Endothelial cell (in vitro differentiated cells): ENCODE measurements at regions not wholly inside any gene's neighbourhood (a gene's known extent, or its start where the extent isn't known, plus 50 kb on each side); places are given as distances from the start of the nearest gene placed in this dataset.

Experiments used
- DNase-seq: peaks from one replicate; pipeline ENCODE4 v3.0.0; 2021; ENCODE audit warnings: low spot score
- H3K27ac Mint-ChIP-seq: one replicate; pipeline ENCODE4 v1.8.0; 2021; ENCODE audit warnings: mixed read lengths, inconsistent platforms; ENCODE audit not compliant: unreplicated experiment
- H3K27me3 Mint-ChIP-seq: one replicate; pipeline ENCODE4 v1.8.0; 2021; ENCODE audit warnings: mild to moderate bottlenecking, moderate library complexity, mixed read lengths, inconsistent platforms; ENCODE audit not compliant: unreplicated experiment
- H3K36me3 Mint-ChIP-seq: one replicate; pipeline ENCODE4 v1.8.0; 2021; ENCODE audit warnings: mild to moderate bottlenecking, low read depth, mixed read lengths, inconsistent platforms; ENCODE audit not compliant: unreplicated experiment
- H3K4me1 Mint-ChIP-seq: one replicate; pipeline ENCODE4 v1.8.0; 2021; ENCODE audit warnings: mild to moderate bottlenecking, mixed read lengths, inconsistent platforms; ENCODE audit not compliant: unreplicated experiment
- H3K4me3 Mint-ChIP-seq: one replicate; pipeline ENCODE4 v1.8.0; 2021; ENCODE audit warnings: mild to moderate bottlenecking, mixed read lengths, inconsistent platforms; ENCODE audit not compliant: unreplicated experiment
- H3K9me3 Mint-ChIP-seq: one replicate; pipeline ENCODE4 v1.8.0; 2021; ENCODE audit warnings: mixed read lengths, inconsistent platforms; ENCODE audit not compliant: unreplicated experiment
- TF ChIP-seq, protein P1 (sequence below): fragments of 200-600 bp; sonication (generic); IDR thresholded peaks from one replicate; pipeline ENCODE4 v1.5.0; 2021; ENCODE audit warnings: antibody characterized with exemption; ENCODE audit not compliant: unreplicated experiment

DNA sequence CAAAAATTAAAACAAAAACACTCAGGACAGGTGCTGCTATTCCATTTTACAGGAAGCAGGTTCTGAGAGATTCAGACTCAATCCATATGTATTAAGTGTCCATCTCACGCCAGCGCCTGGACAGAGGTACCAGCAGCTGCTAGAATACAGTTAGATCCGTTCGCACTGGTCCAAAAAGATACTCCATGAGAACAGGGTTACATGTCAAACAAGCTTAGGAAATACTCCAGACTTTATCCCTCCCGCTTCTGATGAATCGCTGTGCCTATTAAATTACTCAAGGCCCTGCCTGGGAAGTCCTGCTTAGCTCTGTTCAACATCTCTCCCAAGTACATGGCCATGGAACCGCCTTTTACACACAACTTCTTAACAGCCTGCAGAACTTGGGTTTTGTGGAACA is 50.2 kb upstream of the SLC35C1 start:
- Mint-ChIP-seq H3K36me3 (no peaks in the 10 kb centered on the region), H3K27ac (no peak overlapping the region), H3K4me1 (peaks cover 6% of the 10 kb centered on the region), H3K27me3 (peaks cover 4% of the 10 kb centered on the region), H3K9me3 (no peaks in the 10 kb centered on the region), H3K4me3 (no peak overlapping the region)
- no peak for DNase-seq
- TF ChIP-seq, protein P1, sequence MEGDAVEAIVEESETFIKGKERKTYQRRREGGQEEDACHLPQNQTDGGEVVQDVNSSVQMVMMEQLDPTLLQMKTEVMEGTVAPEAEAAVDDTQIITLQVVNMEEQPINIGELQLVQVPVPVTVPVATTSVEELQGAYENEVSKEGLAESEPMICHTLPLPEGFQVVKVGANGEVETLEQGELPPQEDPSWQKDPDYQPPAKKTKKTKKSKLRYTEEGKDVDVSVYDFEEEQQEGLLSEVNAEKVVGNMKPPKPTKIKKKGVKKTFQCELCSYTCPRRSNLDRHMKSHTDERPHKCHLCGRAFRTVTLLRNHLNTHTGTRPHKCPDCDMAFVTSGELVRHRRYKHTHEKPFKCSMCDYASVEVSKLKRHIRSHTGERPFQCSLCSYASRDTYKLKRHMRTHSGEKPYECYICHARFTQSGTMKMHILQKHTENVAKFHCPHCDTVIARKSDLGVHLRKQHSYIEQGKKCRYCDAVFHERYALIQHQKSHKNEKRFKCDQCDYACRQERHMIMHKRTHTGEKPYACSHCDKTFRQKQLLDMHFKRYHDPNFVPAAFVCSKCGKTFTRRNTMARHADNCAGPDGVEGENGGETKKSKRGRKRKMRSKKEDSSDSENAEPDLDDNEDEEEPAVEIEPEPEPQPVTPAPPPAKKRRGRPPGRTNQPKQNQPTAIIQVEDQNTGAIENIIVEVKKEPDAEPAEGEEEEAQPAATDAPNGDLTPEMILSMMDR = no peak

DNA sequence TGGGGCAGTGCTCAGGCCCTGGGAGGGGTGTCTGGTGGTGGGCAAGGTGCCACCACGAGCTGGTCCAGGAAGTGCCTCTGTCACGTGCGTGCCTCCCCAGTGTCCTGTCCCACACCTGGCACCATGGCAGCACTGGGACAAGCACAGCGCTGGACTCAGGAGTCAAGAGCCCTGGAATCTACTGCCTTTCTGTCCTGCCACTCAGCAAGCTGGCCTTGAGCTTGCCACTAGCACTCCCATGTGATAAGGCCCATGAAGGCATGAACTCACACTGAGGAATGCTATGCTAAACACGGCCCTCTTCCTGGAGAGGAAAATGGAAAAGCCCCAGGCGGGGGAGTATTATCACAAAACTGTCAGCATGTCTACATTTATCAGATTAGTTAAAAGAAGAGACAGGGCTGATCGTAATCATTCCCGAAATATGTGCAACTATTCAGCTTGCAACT is 50.7 kb upstream of the SLC35C1 start:
- Mint-ChIP-seq H3K36me3 (no peaks in the 10 kb centered on the region), H3K27ac (no peak overlapping the region)

DNA sequence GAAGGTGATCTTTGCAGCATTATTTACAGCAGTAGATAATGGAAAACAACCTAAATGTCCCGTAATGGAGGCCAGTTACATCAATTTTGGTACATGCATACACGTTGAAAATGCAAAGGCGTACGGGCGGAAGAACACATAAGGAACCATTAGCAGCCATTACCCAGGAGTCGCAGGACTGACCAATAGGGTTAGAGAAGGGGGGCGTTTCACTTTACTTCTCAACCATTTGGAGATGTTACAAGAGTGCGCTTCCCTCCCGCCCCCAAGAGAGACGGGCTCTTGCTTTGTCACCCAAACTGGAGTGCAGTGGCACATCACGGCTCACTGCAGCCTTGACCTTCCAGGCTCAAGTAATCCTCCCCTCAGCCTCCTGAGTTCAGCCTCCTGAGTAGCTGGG is 52.8 kb upstream of the SLC35C1 start:
- TF ChIP-seq, protein P1 = no peak
- Mint-ChIP-seq H3K36me3 (no peaks in the 10 kb centered on the region), H3K4me3 (no peak overlapping the region), H3K9me3 (no peaks in the 10 kb centered on the region), H3K27me3 (peaks cover 3% of the 10 kb centered on the region), H3K27ac (no peak overlapping the region), H3K4me1 (peaks cover 6% of the 10 kb centered on the region)
- no peak for DNase-seq

More for the DNA sequence above, 50.7 kb upstream of the SLC35C1 start:
- no peaks in the 10 kb centered on the region for H3K9me3 Mint-ChIP-seq
- no peak for DNase-seq
- no peak overlapping the region for H3K4me3 Mint-ChIP-seq
- TF ChIP-seq, protein P1 = no peak
- peaks cover 4% of the 10 kb centered on the region for H3K27me3 Mint-ChIP-seq
- peaks cover 6% of the 10 kb centered on the region for H3K4me1 Mint-ChIP-seq

DNA sequence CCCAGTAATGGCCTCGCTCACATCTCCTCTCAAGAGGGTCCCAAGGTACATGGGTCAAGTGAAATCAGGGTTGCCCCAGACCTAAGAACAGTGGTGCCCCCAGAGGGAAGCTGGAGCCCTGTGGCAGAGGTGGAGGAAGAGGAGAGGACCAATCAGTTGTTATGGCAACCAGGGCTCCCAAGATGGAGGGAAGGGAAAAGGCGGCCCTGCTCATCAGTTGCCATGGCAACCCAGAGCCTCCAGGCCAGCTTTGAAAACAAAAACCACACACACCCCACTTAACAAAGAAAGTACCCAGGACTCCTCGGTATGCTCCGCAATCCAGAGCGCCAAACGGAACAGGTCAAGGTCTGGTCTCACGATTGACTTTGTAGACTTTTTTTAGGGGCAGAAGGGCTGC is 53.5 kb upstream of the SLC35C1 start:
- Mint-ChIP-seq H3K4me3 (no peak overlapping the region), H3K27me3 (peaks cover 5% of the 10 kb centered on the region), H3K9me3 (no peaks in the 10 kb centered on the region), H3K36me3 (no peaks in the 10 kb centered on the region), H3K27ac (no peak overlapping the region), H3K4me1 (peaks cover 5% of the 10 kb centered on the region)
- TF ChIP-seq, protein P1 = no peak
- no peak for DNase-seq

DNA sequence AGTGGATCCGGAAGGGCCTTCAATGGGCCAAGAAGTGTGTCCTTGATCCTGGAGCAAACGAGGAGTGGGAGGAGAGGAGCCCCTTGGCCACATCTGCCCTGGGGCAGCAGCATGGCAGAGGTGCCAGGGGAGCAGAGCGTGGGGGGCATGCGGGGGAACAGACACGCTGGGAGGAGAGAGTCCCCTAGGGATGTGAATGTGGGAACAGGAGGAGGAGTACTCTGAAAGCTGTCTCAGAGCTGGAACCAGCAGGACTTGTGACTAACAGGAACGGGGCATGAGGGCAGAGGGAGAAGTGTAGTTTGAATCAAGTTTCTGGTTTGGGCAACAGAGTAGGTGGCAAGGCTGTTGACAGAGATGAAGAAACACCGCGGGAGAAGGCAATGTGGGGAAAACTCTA is 54.5 kb upstream of the SLC35C1 start:
- no peaks in the 10 kb centered on the region for H3K36me3 Mint-ChIP-seq
- TF ChIP-seq, protein P1 = no peak
- peaks cover 5% of the 10 kb centered on the region for H3K4me1 Mint-ChIP-seq
- DNase-seq = no peak
- H3K27me3 Mint-ChIP-seq = peaks cover 5% of the 10 kb centered on the region
- H3K9me3 Mint-ChIP-seq = no peaks in the 10 kb centered on the region
- H3K27ac Mint-ChIP-seq = no peak overlapping the region
- no peak overlapping the region for H3K4me3 Mint-ChIP-seq
